HEK293T (cell line): ENCODE measurements at regions not wholly inside any gene's neighbourhood (a gene's known extent, or its start where the extent isn't known, plus 50 kb on each side); places are given as distances from the start of the nearest gene placed in this dataset.

Source experiments
- CTCF ChIA-PET: fragments of 350-600 bp; formaldehyde crosslinking; extraction: SDS; loops from one replicate; lab custom pipeline; 2021; ENCODE audit warnings: antibody characterized with exemption, inconsistent platforms; lab: Yijun Ruan, JAX
- POLR2A ChIA-PET: fragments of 350-600 bp; formaldehyde crosslinking; extraction: SDS; loops from one replicate; lab custom pipeline; 2020; ENCODE audit warnings: antibody characterized with exemption, inconsistent platforms; lab: Yijun Ruan, JAX
- DNase-seq: peaks from one replicate; pipeline ENCODE4 v3.0.0; 2012; ENCODE audit warnings: mixed read lengths; ENCODE audit errors: extremely low spot score
- ARNT ChIP-seq: fragments of 450-650 bp; IDR thresholded peaks from 2 replicates; pipeline ENCODE4 v1.6.1; 2017; ENCODE audit warnings: mild to moderate bottlenecking
- BHLHE40 ChIP-seq: fragments of 450-650 bp; IDR thresholded peaks from 2 replicates; pipeline ENCODE4 v1.6.1; 2016; ENCODE audit warnings: mild to moderate bottlenecking, moderate library complexity, borderline replicate concordance
- CTBP1 ChIP-seq: fragments of 450-650 bp; IDR thresholded peaks from 2 replicates; pipeline ENCODE4 v1.6.1; 2016; ENCODE audit warnings: borderline replicate concordance
- ELF4 ChIP-seq: fragments of 450-650 bp; IDR thresholded peaks from 2 replicates; pipeline ENCODE4 v1.6.1; 2017; ENCODE audit warnings: antibody characterized with exemption
- FOXA1 ChIP-seq: fragments of 450-650 bp; IDR thresholded peaks from 2 replicates; pipeline ENCODE4 v1.6.1; 2016; ENCODE audit warnings: mild to moderate bottlenecking
- FOXK2 ChIP-seq: fragments of 450-650 bp; IDR thresholded peaks from 2 replicates; pipeline ENCODE4 v1.6.1; 2016; ENCODE audit warnings: mild to moderate bottlenecking
- FOXM1 ChIP-seq: fragments of 450-650 bp; IDR thresholded peaks from 2 replicates; pipeline ENCODE4 v1.6.1; 2017; ENCODE audit warnings: mild to moderate bottlenecking, borderline replicate concordance
- HDGF ChIP-seq: fragments of 450-650 bp; IDR thresholded peaks from 2 replicates; pipeline ENCODE4 v1.6.1; 2017; ENCODE audit warnings: antibody characterized with exemption, borderline replicate concordance
- L3MBTL2 ChIP-seq: fragments of 450-650 bp; conservative IDR thresholded peaks from 2 replicates; pipeline ENCODE4 v1.6.1; 2016; ENCODE audit warnings: mild to moderate bottlenecking
- LEF1 ChIP-seq: fragments of 450-650 bp; IDR thresholded peaks from 2 replicates; pipeline ENCODE4 v1.6.1; 2017; ENCODE audit warnings: mild to moderate bottlenecking, borderline replicate concordance
- NFRKB ChIP-seq: fragments of 450-650 bp; IDR thresholded peaks from 2 replicates; pipeline ENCODE4 v1.6.1; 2016; ENCODE audit warnings: mild to moderate bottlenecking, moderate library complexity
- PKNOX1 ChIP-seq: fragments of 450-650 bp; IDR thresholded peaks from 2 replicates; pipeline ENCODE4 v1.6.1; 2016
- SP1 ChIP-seq: fragments of 450-650 bp; IDR thresholded peaks from 2 replicates; pipeline ENCODE4 v1.6.1; 2017
- SUZ12 ChIP-seq: fragments of 450-650 bp; IDR thresholded peaks from 2 replicates; pipeline ENCODE4 v1.6.1; 2016; ENCODE audit warnings: mild to moderate bottlenecking
- TARDBP ChIP-seq: fragments of 450-650 bp; IDR thresholded peaks from 2 replicates; pipeline ENCODE4 v1.6.1; 2016
- ZNF384 ChIP-seq: fragments of 450-650 bp; IDR thresholded peaks from 2 replicates; pipeline ENCODE4 v1.6.1; 2016

DNA sequence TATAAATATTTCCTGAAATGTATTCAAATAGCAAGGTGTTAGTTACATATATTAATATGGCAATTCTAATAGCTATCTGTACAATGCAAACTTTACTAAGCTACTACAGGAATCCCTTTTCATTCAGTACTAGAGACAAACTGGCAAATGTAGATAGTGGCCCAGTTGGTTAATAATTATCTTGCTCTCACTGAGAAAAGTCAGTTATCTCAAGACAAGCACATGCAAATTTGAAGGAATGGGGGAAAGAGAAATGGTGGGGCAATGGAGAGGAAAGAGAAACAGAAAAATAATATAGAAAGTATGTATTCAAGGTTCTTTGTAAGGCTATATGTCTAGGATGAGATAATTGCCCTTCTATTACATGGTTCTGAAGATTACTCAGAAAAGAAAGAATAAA, 280.0 kb downstream of the FIGN start:
- TF ChIP-seq ELF4 (no peak), HDGF (no peak), LEF1 (no peak), L3MBTL2 (no peak), TARDBP (no peak), FOXA1 (no peak), NFRKB (no peak), SUZ12 (no peak), CTBP1 (no peak), SP1 (no peak), ZNF384 (no peak), BHLHE40 (no peak)
- DNase-seq: no peak
- ChIA-PET POLR2A (no interaction called here), CTCF (no interaction called here)

DNA sequence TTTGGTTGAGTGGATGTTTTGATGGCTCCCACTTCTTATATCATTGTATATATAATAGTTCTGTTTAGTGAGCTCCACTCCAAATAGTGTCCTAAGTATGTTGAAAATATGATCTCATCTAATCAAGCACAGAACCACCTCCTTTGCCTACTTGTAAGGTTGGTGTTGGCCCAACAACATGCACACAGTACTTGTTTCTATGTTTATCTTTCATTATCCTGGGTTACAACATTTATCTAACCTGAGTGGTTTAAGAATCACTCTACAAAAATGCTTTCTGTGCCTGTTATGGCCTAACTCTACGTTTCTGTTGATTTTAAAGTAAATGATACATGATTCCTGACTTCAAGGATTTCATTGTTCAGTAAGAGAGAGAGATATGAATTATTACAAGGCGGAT, 281.9 kb downstream of the FIGN start:
- POLR2A ChIA-PET: no interaction called here
- no peak for DNase-seq
- CTCF ChIA-PET: no interaction called here
- TF ChIP-seq ZNF384 (no peak), L3MBTL2 (no peak), FOXA1 (no peak), NFRKB (no peak), ARNT (no peak), PKNOX1 (no peak), LEF1 (no peak), BHLHE40 (no peak), SUZ12 (no peak), CTBP1 (no peak), ELF4 (no peak), TARDBP (no peak), SP1 (no peak), FOXK2 (no peak), FOXM1 (no peak)

GRCh38 chr2:163441603-163442002, 294.2 kb downstream of the FIGN start:
- no peak for DNase-seq
- ChIA-PET POLR2A (no interaction called here), CTCF (no interaction called here)
- TF ChIP-seq TARDBP (no peak), BHLHE40 (no peak), L3MBTL2 (no peak)

GRCh38 chr2:163436963-163437362, 298.8 kb downstream of the FIGN start:
- POLR2A ChIA-PET: no interaction called here
- CTCF ChIA-PET: no interaction called here
- TF ChIP-seq FOXA1 (no peak), NFRKB (no peak), L3MBTL2 (no peak), SP1 (no peak), ELF4 (no peak), HDGF (no peak), TARDBP (no peak), PKNOX1 (no peak), ZNF384 (no peak), CTBP1 (no peak), FOXK2 (no peak), BHLHE40 (no peak), SUZ12 (no peak), FOXM1 (no peak), LEF1 (no peak)
- no peak for DNase-seq

GRCh38 chr2:163428187-163428586, 307.6 kb downstream of the FIGN start:
- TF ChIP-seq FOXA1: no peak
- CTCF ChIA-PET: no interaction called here
- DNase-seq: no peak
- POLR2A ChIA-PET: no interaction called here

DNA sequence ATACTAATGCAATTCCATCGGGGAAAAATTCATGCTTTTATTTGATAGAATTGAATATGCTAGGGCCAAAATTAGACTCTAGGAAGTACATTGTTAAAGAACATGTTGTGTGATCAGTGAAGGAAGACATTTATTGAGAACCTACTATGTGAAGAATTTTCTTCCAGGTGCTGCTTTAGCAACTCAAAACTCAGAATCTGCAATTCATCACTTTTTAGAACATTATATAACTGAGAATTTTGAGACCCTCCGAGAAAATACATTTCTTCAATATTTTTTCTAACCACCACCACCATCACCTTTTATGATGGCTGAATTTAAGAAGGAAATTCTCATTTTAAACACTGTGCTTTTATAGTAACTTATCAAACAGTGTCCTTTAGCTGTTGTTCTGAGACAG, 315.2 kb downstream of the FIGN start:
- CTCF ChIA-PET: no interaction called here
- no peak for DNase-seq
- POLR2A ChIA-PET: no interaction called here
- TF ChIP-seq ELF4 (no peak), FOXK2 (no peak), TARDBP (no peak), PKNOX1 (no peak), BHLHE40 (no peak), SP1 (no peak), NFRKB (no peak), HDGF (no peak), CTBP1 (no peak), FOXM1 (no peak), LEF1 (no peak), ARNT (no peak), FOXA1 (no peak)

GRCh38 chr2:163419000-163419830, 316.6 kb downstream of the FIGN start:
- ChIA-PET POLR2A (no interaction called here), CTCF (no interaction called here)
- TF ChIP-seq TARDBP: no peak
- no peak for TF ChIP-seq NFRKB
- no peak for TF ChIP-seq SUZ12
- TF ChIP-seq BHLHE40: no peak
- TF ChIP-seq LEF1: no peak
- TF ChIP-seq ARNT: no peak
- no peak for TF ChIP-seq HDGF
- no peak for TF ChIP-seq FOXM1
- no peak for TF ChIP-seq ZNF384
- TF ChIP-seq FOXA1: no peak
- DNase-seq: no peak
